ENCODE measurements at regions not wholly inside any gene's neighbourhood (a gene's known extent, or its start where the extent isn't known, plus 50 kb on each side); places are given as distances from the start of the nearest gene placed in this dataset.

DNA sequence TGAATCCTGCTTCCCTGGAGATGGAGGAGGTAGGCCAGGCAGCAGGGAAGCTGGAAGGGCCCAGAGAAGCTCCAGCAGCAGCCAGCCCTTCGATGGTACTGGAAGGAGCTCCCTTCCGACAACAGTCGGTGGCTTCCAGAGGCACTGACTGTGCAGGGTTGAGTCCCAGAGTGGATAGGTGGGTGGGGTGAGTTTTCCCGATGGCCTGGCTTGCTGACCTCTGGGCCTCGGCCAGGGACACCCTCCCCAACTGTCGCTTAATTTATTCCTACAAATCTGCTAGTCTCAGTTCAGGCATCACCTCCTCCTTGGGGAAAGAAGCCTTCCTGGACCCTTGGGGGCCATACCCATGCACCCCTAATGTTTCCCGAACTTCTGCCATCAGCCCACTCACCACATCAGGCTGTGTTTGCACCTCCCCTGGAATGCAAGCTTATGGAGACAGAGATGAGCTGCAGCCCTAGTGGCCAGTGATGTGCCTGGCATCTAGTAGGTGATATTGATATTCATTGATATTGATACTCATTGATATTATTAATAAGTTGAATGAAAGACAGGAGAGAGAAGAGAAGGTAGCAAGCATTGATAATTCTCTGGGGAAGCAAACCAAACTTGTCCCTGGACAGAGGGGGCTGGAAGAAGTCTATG, 104.6 kb upstream of the BOD1 start:
- no peak for DNase-seq

DNA sequence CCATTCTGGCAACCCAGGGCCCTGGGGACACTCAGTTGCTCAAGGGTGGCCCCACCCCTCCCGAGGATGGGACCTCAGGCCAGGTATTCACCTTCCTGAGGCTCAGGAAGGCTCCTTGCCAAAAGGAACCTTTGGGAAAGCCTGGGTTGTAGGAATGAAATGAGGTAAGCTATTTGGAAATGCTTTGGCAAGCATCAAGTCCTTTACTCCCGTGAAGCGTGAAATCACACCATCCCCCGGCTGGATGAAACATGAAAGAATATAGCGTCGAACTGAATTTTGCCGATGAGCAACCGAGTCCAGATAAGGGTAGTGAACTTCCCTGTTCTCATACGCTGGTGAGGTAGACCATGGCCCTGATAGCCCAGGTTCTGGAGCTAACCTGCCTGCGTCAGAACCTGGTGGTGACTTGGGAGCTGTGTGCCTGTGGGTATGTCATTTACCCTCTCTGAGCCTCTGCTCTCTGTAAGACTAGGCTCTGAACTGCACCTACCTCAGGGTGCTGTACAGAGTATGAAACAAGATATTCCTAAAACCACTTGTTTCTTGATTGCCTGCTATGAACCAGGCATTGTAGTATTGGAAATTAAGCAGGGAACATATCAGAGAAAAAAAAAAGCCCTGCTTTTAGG, 105.3 kb upstream of the BOD1 start:
- DNase-seq: no peak

DNA sequence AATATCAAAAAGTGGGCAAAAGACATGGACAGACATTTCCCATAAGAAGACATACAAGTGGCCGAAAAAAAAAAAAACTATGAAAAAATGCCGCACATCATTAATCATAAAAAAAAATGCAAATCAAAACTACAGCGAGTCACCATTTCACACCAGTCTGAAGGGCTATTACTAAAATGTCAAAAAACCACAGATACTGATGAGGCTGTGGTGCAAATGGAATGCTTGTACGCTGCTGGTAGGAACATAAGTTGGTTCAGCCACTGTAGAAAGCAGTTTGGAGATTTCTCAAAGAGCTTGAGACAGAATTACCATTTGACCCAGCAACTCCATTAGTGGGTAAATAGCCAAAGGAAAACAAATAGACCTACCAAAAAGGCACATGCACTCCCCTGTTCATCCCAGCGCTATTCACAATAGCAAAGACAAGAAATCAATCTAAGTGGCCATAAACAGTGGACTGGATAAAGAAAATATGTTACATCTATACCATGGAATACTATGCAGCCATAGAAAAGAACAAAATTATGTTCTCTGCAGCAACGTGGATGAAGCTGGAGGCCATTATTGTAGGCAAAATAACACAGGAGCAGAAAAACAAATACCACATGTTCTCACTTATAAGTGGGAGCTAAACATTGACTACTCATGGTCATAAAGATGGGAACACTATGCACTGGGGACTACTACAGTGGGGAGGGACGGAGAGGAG, 110.6 kb upstream of the BOD1 start:
- DNase-seq: no peak

DNA sequence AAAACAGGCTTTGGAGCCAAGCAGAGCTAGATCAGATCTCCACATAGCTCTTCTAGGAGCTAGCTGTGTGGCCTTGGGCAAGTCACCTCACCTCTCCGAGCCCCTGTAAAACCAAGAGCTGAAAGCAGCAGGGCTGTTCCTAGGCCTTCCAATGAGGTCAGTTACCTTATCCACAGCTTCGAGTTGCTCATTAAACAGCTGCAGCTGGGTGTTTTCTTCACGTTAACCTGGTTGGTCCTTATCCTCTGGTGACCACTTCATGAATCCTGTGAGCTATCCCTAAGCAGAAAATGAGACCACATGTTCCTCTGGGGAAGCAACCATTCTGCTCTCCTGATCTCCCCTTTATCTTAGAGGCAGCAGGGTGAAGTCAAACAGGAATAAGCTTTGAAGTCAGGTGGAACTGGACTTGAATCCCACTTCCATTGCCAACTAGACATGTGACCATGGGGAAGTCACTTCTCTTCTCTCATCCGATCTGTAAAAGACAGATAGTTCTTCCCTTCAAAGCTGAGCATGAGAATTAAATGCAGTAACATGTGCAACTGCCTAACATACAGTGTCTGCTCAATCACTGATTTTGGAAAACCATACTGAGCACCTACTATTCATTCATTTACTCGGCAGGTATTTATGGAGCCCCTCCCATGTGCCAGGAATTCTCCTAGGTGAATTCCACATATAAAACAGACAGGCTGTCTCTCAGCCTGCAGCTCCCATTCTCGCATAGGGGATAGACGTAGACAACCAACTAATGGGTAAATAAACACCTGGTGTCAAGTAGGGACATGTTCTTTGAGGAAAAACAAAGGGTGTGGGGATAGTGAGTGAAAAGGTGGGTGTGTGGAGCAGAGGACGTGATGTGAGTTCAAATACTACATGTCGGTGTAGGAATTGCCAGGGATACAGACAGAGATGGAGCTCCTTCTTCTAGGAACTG, 111.7 kb upstream of the BOD1 start:
- no peak for DNase-seq

DNA sequence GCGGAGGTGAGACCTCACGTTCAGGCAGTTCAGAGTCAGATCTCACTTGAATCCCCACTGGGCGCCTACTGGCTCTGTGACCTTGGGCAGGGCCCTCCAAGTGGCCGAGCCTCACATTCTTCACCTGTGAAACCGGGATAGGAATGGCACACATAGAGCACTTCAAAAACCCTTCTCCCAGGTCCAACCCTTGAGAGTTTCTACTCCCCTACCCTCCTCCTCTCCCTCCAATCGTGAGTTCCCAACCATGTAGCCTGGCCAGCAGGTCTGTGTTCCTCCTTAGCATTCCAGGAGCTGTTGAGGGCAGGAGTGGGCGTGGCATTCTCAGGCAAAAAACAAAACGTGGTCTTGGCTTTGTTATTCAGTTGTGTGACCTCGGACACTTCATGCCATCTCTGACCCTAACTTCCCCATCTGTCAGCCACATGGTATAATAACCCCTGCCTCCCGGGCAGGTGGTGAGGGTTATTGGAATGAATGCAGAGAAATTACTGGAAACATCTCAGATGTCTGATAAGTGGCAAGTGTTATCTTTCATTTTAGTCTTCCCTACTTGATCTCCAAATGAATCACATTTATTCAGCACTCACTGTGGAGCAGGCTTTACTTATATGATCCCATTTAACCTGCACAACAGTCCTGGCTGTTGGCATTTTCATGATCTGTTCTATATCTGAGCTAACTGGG, 112.8 kb upstream of the BOD1 start:
- DNase-seq: no peak

DNA sequence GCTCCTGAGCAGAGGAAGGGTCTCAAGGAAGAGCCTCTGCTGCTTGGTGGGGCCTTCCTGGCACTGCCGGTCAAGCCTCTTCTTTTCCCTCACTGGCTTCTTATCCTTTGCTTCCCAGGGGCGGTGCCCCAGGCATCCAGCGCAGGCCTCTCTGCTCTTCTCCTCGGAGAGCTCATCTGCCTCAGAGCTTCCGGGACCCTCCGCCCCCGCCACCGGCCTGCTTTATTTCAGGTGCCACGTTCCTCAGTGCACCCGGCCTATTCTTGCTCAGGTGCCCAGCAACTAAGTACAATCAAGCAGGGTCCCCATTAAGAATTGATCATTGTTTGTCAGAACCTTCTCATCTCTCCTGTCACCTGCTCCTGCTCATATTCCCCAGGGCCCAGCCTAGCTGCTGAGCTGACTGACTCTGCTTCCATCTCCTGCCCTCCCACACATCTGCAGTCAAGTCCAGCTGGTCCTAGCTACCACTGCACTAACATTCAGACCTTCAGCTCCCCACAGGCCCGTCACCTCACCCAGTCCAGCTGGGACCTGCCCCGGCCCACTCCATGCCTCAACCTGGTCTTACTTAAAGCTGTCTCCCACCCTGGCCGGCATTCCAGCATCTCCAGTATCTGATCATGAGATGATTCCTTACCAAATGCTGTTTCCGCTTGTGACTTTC, 114.3 kb upstream of the BOD1 start:
- no peak for DNase-seq

DNA sequence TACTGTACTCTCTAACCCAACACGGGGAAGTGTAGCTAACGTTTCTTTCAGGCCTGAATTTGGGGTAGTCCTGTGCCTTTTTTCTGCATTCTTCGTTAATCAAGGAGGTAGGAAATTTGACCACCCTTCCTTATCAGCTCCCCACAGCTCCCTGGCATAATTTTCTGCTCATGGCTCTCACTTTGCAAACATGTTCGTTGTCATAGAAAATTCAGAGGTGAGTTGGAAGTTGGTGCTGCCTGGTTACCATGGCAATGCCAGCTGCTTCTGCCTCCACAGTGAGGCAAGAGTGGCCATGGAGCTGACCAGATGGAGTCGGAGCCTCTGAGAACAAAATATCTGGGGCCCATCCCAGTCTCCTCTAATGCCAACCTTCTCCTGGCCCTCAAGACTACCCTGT, 116.6 kb upstream of the BOD1 start:
- no peak for DNase-seq

DNA sequence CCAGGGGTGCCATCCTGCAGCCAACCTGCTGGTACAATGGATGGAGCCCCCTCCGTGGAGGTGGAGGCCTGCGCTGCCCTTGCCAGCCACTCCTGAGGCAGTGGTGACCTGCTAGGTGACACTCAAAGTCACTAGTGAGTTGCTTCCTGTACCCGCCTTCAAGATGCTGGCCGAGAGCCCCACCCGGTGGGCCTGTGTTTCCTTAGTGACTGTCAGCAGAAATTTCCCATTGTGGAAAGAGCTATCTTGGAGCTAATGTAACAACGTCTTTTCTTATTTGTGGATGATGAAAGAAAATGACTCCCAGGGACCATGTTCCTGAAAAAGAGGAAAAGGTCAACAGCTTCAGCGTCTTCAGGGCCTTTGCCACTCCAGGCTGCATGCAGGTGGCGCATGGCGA, 117.0 kb upstream of the BOD1 start:
- DNase-seq: no peak

DNA sequence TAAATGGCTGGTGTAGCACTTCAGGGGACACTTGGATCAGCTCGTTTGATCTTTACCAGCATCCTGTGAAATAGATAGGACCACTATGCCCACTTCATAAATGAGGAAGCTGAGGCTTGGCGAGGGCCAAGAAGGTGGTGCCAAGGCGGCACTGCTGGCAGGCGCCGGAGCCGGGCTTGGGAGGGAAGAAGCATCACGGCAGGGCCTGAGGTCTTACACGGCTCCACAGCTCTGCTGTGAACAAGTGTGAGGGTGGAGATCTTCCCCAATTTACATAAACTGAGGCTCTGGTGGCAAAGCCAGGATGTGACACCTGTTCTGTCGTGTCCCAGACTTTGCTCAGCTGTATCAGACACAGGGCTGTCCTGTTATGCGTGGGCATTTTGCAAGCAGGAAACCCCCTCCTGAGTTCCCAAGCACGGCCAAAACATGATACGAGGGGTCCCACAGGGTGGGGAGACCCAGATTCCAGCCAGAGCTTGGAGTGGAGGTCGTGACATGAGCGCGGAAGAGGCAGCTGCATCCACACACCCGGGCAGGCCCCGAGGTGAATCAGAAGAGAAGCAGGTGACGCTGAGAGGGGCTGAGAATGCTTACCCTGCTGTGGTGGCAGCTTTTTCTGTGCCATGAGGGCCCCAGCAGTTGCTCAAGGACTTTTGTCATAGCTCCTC, 117.5 kb upstream of the BOD1 start:
- DNase-seq: no peak

DNA sequence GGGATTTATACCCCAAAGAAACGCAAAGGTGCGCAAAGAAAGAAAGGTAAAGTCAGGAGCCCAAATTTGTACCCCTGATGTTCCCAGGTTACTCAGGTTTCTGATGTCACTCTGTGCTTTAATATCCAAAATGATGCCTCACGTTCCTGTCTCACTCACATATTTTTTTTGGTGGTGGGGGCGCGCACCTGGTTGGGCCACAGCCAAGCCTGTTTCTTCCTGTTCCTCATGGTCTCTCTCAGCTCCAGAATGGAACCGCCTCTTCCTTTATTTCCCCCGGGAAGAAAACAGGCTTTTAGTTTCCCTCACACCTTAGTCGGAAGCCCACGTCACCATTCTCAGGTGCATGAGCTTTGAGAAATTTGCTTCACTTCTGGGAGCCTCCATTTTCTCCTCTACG, 118.3 kb upstream of the BOD1 start:
- no peak for DNase-seq

DNA sequence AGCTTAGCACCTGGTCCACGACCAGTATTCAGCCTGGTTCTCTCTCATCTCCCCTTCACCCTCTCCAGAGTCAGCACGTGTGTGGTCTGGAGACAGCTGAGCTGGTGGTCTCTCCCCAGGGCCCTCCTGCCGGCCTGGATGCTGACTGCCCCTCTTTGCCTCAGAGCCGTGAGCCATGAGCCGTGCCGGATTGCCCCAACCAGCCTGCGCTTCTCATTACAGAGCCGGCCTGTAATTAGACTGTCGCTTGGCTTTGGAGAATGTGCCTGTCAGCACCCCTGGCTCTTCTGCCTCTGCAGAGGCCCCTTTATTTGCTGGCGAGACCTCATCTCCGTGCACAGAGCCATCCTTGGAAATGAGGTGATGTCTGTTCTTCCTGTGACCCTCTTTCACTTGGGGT, 118.7 kb upstream of the BOD1 start:
- DNase-seq: no peak

DNA sequence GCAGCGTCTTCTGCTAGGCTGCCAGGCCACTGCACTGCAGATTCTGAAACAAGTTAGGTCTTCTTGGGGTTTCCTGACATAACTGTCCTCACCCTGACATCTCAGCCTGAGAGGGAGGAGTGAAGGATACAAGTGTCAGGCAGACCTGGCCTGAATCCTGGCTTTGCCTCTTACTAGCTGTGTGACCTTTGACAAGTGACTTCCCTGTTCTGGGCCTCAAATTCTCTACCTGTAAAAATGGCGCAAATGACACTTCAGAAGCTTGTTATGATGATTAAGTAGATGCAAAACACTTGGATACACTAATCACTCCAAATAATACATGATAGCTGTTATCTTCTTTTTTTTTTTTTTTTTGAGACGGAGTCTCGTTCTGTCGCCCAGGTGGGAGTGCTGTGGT, 119.2 kb upstream of the BOD1 start:
- DNase-seq: no peak

DNA sequence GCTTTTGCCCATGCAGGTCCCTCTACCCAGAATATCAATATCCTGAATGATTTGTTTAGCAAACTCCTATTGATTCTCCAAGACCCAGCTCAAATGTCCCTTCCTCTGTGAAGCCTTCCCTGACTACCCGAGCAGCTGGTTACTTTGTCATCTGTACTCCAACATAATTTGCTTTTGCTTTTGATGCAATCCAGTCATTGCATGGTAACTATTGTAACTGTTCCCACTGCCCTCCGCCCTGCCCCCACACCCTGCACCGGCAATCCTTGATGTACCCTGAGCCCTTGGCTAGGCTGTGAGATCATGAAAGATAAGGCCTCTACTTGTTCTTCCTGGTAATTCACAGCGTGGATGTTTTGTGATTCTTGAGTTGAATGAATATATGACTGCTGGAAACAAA, 119.9 kb upstream of the BOD1 start:
- no peak for DNase-seq

DNA sequence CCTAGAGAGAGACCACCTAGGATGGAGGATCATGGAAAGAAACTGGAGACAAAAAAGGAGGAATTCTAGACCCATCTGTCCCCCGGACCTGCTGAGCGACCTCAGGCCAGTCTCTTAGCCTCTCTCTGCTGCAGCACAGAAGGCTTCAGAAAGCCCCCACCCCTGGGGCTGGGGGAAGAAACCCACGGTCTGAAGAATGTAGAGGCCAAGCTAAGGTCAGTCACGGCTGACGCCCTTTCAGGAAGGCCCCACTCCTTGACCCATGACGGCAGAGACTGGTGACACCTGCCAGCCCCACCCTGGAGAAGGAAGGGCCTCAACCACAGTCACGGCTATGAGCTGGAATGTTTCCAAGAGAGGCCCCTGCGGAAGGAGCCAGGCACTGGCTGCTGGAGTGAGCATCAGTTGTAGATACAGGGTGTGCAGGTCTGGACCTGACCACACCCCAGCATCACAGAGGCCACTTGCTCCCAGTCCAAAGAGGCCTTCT, 120.5 kb upstream of the BOD1 start:
- DNase-seq: no peak

DNA sequence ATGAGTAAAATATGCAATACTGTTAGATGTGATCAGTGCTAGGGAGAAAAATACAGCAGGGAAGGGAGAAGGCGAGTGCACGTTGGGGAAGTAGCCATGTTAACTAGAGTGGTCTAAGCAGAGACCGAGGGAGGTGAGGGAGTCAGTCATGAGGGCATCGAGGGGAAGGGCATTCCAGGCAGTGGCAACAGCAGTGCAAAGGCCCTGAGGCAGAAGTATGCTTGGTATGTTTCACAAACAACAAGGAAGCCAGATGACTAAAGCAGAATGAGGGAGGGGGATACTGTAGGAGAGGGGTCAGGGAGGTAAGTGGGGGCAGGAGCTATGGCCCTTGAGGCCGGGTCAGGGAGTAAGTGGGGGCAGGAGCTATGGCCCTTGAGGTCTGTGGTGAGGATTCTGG, 123.3 kb upstream of the BOD1 start:
- DNase-seq: no peak

DNA sequence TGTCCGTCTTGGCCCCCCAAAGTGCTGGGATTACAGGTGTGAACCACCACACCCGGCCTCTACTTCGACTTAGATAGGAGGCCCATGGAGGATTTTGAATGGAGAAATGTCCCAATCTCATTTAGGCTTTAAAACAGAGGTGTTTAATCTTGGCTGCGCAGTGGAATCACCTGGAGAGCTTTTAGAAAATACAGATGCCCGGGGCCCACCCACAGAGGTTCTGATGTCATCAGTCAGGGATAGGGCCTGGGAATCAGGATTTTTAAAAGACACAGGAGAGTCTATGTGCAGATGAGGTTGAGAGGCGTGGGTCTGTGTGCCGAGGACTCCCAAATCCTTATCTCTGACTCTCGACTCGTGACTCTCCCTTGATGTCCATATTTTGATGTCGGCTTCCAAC, 124.0 kb upstream of the BOD1 start:
- no peak for DNase-seq

DNA sequence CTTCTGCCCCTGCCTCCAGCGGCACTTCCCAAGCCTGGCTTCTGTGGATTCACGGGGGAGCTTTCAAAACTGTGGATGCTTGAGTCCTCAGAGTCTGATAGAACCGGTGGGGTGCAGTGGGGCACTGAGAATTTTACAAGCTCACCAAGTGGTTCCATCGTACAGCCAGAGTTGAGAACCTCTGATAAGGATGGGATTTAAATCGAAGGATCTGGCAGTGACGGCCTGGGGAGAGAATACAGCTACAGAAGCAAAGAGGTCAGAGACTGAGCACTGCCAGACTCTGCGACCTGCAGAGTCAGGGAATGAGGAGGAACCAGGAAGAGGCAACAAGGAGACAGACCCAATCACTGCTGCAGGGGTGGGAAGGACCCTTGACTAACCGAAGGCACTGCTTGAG, 124.6 kb upstream of the BOD1 start:
- DNase-seq: no peak

DNA sequence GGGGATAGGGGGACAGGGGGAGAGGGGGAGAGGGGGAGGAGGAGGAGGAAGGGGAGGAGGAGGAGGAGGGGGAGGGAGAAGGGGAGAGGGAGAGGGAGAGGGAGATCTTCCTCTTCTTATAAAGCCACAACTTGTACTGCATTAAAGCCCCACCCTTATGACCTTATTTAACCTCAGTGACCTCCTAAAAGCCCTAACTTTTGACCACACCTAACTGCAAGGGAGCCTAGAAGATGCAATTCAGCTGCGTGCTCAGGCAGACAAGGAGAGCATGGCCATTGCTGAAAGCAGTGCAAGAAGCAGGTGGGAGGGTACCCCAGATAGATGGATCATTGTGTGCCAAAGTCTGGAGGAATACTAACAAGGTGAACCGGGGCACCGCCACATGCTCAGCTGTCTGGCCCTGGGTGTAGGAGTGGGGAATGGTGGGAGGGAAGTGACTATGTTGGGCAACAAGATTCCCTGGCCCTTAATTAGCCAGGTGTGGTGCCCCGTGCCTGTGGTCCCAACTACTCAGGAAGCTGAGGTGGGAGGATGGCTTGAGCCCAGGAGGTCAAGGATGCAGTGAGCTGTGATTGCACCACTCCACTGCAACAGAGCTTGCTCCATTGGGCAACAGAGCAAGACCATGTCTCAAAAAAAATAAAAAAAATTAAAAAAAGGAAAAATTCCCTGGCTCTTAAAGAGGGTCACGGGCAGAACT, 125.4 kb upstream of the BOD1 start:
- DNase-seq: no peak

DNA sequence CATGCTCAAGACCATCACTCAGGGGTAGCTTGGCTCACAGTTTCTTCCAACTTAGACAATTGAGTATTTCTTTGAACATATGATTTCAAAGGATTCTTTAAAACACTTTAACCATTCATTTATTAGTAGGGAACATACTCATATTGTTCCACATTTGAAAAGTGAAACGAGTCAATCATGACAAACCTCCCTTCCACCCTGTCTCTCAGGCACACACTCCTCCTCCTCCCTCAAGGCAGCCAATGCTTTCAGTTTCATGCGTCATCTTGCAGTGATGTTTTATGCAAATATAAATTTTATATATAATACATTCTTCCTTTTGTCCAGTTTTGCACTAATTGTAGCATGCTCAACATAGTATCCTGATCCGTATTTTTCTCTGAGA, 126.0 kb upstream of the BOD1 start:
- no peak for DNase-seq

DNA sequence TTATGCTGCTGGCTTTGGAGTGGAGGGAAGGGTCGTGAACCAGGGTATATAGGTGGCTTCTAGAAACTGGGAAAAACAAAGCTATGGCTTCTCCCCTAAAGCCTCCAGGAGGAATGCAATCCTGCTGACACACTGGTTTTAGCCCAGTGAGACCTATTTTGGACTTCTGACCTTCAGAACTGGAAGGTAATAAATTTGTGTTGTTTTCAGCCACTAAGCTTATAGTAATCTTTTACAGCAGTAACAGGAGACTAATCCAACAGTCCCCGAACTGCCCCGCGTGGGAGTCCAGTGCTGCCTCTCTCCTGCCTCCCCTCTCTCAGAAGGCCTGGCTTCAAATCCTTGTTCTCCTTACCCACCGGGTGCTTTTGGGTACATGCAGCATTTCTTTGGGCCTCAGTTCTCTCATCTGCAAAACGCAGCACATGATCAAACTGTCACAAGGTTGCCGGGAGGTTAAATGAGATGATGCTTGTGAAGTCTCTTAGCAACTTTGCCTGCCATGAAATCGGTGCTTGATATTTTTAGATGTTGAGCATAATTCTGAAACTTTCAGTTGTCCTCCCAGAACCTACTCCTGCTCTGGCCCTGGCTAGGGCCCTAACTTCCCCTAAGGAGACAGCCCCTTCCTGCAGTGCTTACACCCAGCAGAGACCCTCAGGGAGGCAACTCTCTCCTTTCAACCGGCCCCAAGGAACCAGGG, 127.3 kb upstream of the BOD1 start:
- no peak for DNase-seq

All from stimulated activated naive CD4-positive, alpha-beta T cell (primary cell).